Gastroesophageal sphincter (tissue), 4 donors: ENCODE measurements at regions not wholly inside any gene's neighbourhood (a gene's known extent, or its start where the extent isn't known, plus 50 kb on each side); places are given as distances from the start of the nearest gene placed in this dataset.
"Not testable (repeated sequence)": the region's sequence is repeated elsewhere in the genome, so short reads cannot be mapped to it uniquely, and the experiment has no call there.

ENCODE experiments used
- ATAC-seq: fragments of 150-250 bp; one replicate; pipeline ENCODE4 v1.9.1; 2016; ENCODE audit warnings: mild to moderate bottlenecking, moderate library complexity
- H3K27ac ChIP-seq, 4 donors: fragments of 200-600 bp; sonication (generic) in 3 of 4; 1 replicate in 3 of 4; 2 replicates in 1 of 4; pipeline ENCODE4 v1.5.1; 2016 to 2019
- H3K27me3 ChIP-seq: fragments of 200-600 bp; sonication (generic); one replicate; pipeline ENCODE4 v1.5.1; 2019
- H3K36me3 ChIP-seq, 2 donors: fragments of 200-600 bp; sonication (generic); one replicate each; pipeline ENCODE4 v1.5.1; 2019; ENCODE audit warnings: control low read depth in 1 of 2
- H3K4me1 ChIP-seq, 3 donors: fragments of 200-600 bp; sonication (generic); 1 replicate in 2 of 3; 2 replicates in 1 of 3; pipeline ENCODE4 v1.5.1; 2016 to 2019; ENCODE audit warnings: control low read depth in 2 of 3
- H3K4me3 ChIP-seq, 2 donors: fragments of 200-600 bp; sonication (generic); one replicate each; pipeline ENCODE4 v1.5.1; 2019; ENCODE audit warnings: mild to moderate bottlenecking in 1 of 2, moderate library complexity in 1 of 2
- H3K9me3 ChIP-seq, 3 donors: fragments of 200-600 bp; sonication (generic); one replicate each; pipeline ENCODE4 v1.5.1; 2017 to 2019; ENCODE audit warnings: control low read depth in 2 of 3
- CTCF ChIP-seq, 4 experiments: fragments of 200-600 bp in 2 of 4; fragments of 450-650 bp in 2 of 4; sonication (generic) in 1 of 4; IDR thresholded peaks; one replicate each; pipeline ENCODE4 v1.5.1; 2017 to 2019; ENCODE audit warnings: antibody characterized with exemption in 4 of 4, mild to moderate bottlenecking in 2 of 4, moderate library complexity in 2 of 4
- EP300 ChIP-seq: sonication (generic); formaldehyde crosslinking; IDR thresholded peaks from one replicate; pipeline ENCODE4 v1.6.1; 2017; ENCODE audit warnings: antibody characterized with exemption, mild to moderate bottlenecking
- POLR2A ChIP-seq, 2 donors: fragments of 450-650 bp; IDR thresholded peaks; one replicate each; pipeline ENCODE4 v1.6.1; 2017; ENCODE audit warnings: antibody characterized with exemption in 2 of 2, mild to moderate bottlenecking in 2 of 2, moderate library complexity in 1 of 2
- POLR2AphosphoS5 ChIP-seq: sonication (generic); formaldehyde crosslinking; IDR thresholded peaks from one replicate; pipeline ENCODE4 v1.6.1; 2017; ENCODE audit warnings: antibody characterized with exemption
- WGBS, 2 donors: methylation state at CpG; one replicate each; pipeline ENCODE4 v1.1.5; 2018; ENCODE audit warnings: low coverage in 1 of 2; 5-methylcytosine and 5-hydroxymethylcytosine counted together

GRCh38 chr10:109218207-109218606, 705.1 kb downstream of the XPNPEP1 start:
- WGBS, 2 donors = 80 to 88% methylated on average over 2 of the region's 2 CpGs
- Histone ChIP-seq H3K27ac (no peak overlapping the region), H3K27me3 (no peaks in the 10 kb centered on the region), H3K4me1 (no peaks in the 10 kb centered on the region), H3K4me3 (no peak overlapping the region), H3K9me3 (no peaks in the 10 kb centered on the region), H3K36me3 (no peaks in the 10 kb centered on the region)
- ATAC-seq = no peak
- TF ChIP-seq POLR2A (IDR thresholded peaks at IDR 0.05) (no peak), EP300 (no peak), CTCF (IDR thresholded peaks at IDR 0.05) (no peak), POLR2AphosphoS5 (no peak)

GRCh38 chr10:109215291-109216075, 707.8 kb downstream of the XPNPEP1 start:
- WGBS, 2 donors = 91 to 100% methylated on average over 3 of the region's 3 CpGs
- TF ChIP-seq POLR2A (IDR thresholded peaks at IDR 0.05) (no peak), EP300 (no peak), POLR2AphosphoS5 (no peak)
- Histone ChIP-seq H3K4me1 (no peaks in the 10 kb centered on the region), H3K4me3 (no peak overlapping the region), H3K27ac (no peak overlapping the region), H3K9me3 (no peaks in the 10 kb centered on the region), H3K36me3 (no peaks in the 10 kb centered on the region), H3K27me3 (no peaks in the 10 kb centered on the region)
- no peak for ATAC-seq

- ATAC-seq, H3K4me3 ChIP-seq: not testable (repeated sequence)
- 96% methylated on average over 3 of the region's 3 CpGs; no CpG with 5 or more reads in 1 of the 2 donors for WGBS, 2 donors
Observed at GRCh38 chr10:109214891-109215290, 708.4 kb downstream of the XPNPEP1 start.

GRCh38 chr10:109207361-109207760, 716.0 kb downstream of the XPNPEP1 start:
- Histone ChIP-seq H3K9me3 (no peaks in the 10 kb centered on the region), H3K27ac (no peak overlapping the region), H3K4me1 (no peaks in the 10 kb centered on the region), H3K4me3 (no peak overlapping the region), H3K36me3 (no peaks in the 10 kb centered on the region), H3K27me3 (no peaks in the 10 kb centered on the region)
- 50 to 88% methylated on average over 1 of the region's 1 CpG for WGBS, 2 donors
- no peak for ATAC-seq
- TF ChIP-seq POLR2AphosphoS5 (no peak), CTCF (IDR thresholded peaks at IDR 0.05) (no peak)

More at GRCh38 chr10:109214891-109215290, 708.4 kb downstream of the XPNPEP1 start:
- H3K27me3 ChIP-seq, H3K4me1 ChIP-seq, H3K36me3 ChIP-seq, H3K9me3 ChIP-seq, H3K27ac ChIP-seq: not testable (repeated sequence)

- TF ChIP-seq EP300 (no peak), CTCF (IDR thresholded peaks at IDR 0.05) (no peak), POLR2A (IDR thresholded peaks at IDR 0.05) (no peak), POLR2AphosphoS5 (no peak)
- 67 to 70% methylated on average over 3 of the region's 3 CpGs for WGBS, 2 donors
- Histone ChIP-seq H3K9me3 (no peaks in the 10 kb centered on the region), H3K27me3 (no peaks in the 10 kb centered on the region), H3K36me3 (no peaks in the 10 kb centered on the region), H3K4me3 (no peak overlapping the region), H3K4me1 (no peaks in the 10 kb centered on the region), H3K27ac (no peak overlapping the region)
- ATAC-seq = no peak
Observed at GRCh38 chr10:109205929-109206585, 717.3 kb downstream of the XPNPEP1 start.
